ENCODE measurements at regions not wholly inside any gene's neighbourhood (a gene's known extent, or its start where the extent isn't known, plus 50 kb on each side); places are given as distances from the start of the nearest gene placed in this dataset.

- H3K79me2 ChIP-seq (ENCODE audit: insufficient read depth, low read length), result no peaks in the 10 kb centered on the region
- no peaks in the 10 kb centered on the region for H3K9me2 ChIP-seq (replicated peaks; ENCODE audit: low read depth, low read length)
- no peak for TF ChIP-seq EZH2phosphoT487 (IDR thresholded peaks at IDR 0.05; ENCODE audit: borderline replicate concordance)
- no peak for TF ChIP-seq CTCF (conservative IDR thresholded peaks at IDR 0.05; ENCODE audit: low read length)
- no peak overlapping the region for H3K4me3 ChIP-seq (ENCODE audit: low read length, poor library complexity, severe bottlenecking)
- H4K20me1 ChIP-seq (ENCODE audit: insufficient read depth, low read length, poor library complexity, severe bottlenecking), result no peaks in the 10 kb centered on the region
- no peaks in the 10 kb centered on the region for H3F3A ChIP-seq (ENCODE audit: low read depth)
- H3K36me3 ChIP-seq (ENCODE audit: insufficient read depth, low read length), result no peaks in the 10 kb centered on the region
- no peak overlapping the region for H3K9ac ChIP-seq (ENCODE audit: low read depth, low read length, poor library complexity, severe bottlenecking)
- H3K4me2 ChIP-seq (ENCODE audit: low read depth, low read length, poor library complexity, severe bottlenecking), result no peak overlapping the region
- H3K9me3 ChIP-seq (ENCODE audit: insufficient read depth, low read depth, low read length), result no peaks in the 10 kb centered on the region; the same call in 1 of the 2 replicates
- H3K4me1 ChIP-seq (ENCODE audit: insufficient read depth, low read length, poor library complexity, severe bottlenecking), result no peaks in the 10 kb centered on the region
- no peak overlapping the region for H2AFZ ChIP-seq (ENCODE audit: low read length)
- H3K27me3 ChIP-seq (ENCODE audit: insufficient read depth, low read length, poor library complexity, severe bottlenecking), result no peaks in the 10 kb centered on the region
Measured at GRCh38 chr10:111954386-111954785, 229.2 kb downstream of the GPAM start.

- no peaks in the 10 kb centered on the region for H3K9me2 ChIP-seq (replicated peaks; ENCODE audit: low read depth, low read length)
Measured at GRCh38 chr10:111956841-111957240, 226.7 kb downstream of the GPAM start.

GRCh38 chr10:111962951-111963350 lies 220.6 kb downstream of the GPAM start:
- TF ChIP-seq CTCF (conservative IDR thresholded peaks at IDR 0.05; ENCODE audit: low read length) (no peak), EZH2phosphoT487 (IDR thresholded peaks at IDR 0.05; ENCODE audit: borderline replicate concordance) (no peak)
- no peaks in the 10 kb centered on the region for H3K27me3 ChIP-seq (ENCODE audit: insufficient read depth, low read length, poor library complexity, severe bottlenecking)
- H3K9me2 ChIP-seq (replicated peaks; ENCODE audit: low read depth, low read length), result no peaks in the 10 kb centered on the region
- H3K9me3 ChIP-seq (ENCODE audit: insufficient read depth, low read depth, low read length), result no peaks in the 10 kb centered on the region
- H3K4me1 ChIP-seq (ENCODE audit: insufficient read depth, low read length, poor library complexity, severe bottlenecking), result no peaks in the 10 kb centered on the region
- no peaks in the 10 kb centered on the region for H3K79me2 ChIP-seq (ENCODE audit: insufficient read depth, low read length)
- no peaks in the 10 kb centered on the region for H4K20me1 ChIP-seq (ENCODE audit: insufficient read depth, low read length, poor library complexity, severe bottlenecking)
- no peak overlapping the region for H2AFZ ChIP-seq (ENCODE audit: low read length)
- no peaks in the 10 kb centered on the region for H3F3A ChIP-seq (ENCODE audit: low read depth)
- H3K36me3 ChIP-seq (ENCODE audit: insufficient read depth, low read length), result no peaks in the 10 kb centered on the region
- H3K4me3 ChIP-seq (ENCODE audit: low read length, poor library complexity, severe bottlenecking), result no peak overlapping the region
- no peak overlapping the region for H3K9ac ChIP-seq (ENCODE audit: low read depth, low read length, poor library complexity, severe bottlenecking)
- no peak overlapping the region for H3K4me2 ChIP-seq (ENCODE audit: low read depth, low read length, poor library complexity, severe bottlenecking)

More at GRCh38 chr10:111956841-111957240, 226.7 kb downstream of the GPAM start:
- Histone ChIP-seq H3K27me3 (ENCODE audit: insufficient read depth, low read length, poor library complexity, severe bottlenecking) (no peaks in the 10 kb centered on the region), H3K4me3 (ENCODE audit: low read length, poor library complexity, severe bottlenecking) (no peak overlapping the region), H2AFZ (ENCODE audit: low read length) (no peak overlapping the region), H3K79me2 (ENCODE audit: insufficient read depth, low read length) (no peaks in the 10 kb centered on the region), H3K9me3 (ENCODE audit: insufficient read depth, low read depth, low read length) (no peaks in the 10 kb centered on the region; the same call in 1 of the 2 replicates), H3K4me2 (ENCODE audit: low read depth, low read length, poor library complexity, severe bottlenecking) (no peak overlapping the region), H3F3A (ENCODE audit: low read depth) (no peaks in the 10 kb centered on the region), H3K36me3 (ENCODE audit: insufficient read depth, low read length) (no peaks in the 10 kb centered on the region), H3K4me1 (ENCODE audit: insufficient read depth, low read length, poor library complexity, severe bottlenecking) (no peaks in the 10 kb centered on the region), H3K9ac (ENCODE audit: low read depth, low read length, poor library complexity, severe bottlenecking) (no peak overlapping the region), H4K20me1 (ENCODE audit: insufficient read depth, low read length, poor library complexity, severe bottlenecking) (no peaks in the 10 kb centered on the region)
- TF ChIP-seq EZH2phosphoT487 (IDR thresholded peaks at IDR 0.05; ENCODE audit: borderline replicate concordance) (no peak), CTCF (conservative IDR thresholded peaks at IDR 0.05; ENCODE audit: low read length) (no peak)

Data from Loucy (cell line).